IMR-90 (cell line): ENCODE measurements at regions not wholly inside any gene's neighbourhood (a gene's known extent, or its start where the extent isn't known, plus 50 kb on each side); places are given as distances from the start of the nearest gene placed in this dataset.

Source experiments
- ATAC-seq: fragments of 200-7000 bp; cut with Tn5 transposase; 2 replicates; pipeline ENCODE4 v1.9.1; 2020; ENCODE audit warnings: low read depth, mild to moderate bottlenecking, moderate library complexity
- BruUV-seq: library from RNA; stranded (reverse); fragments of 400-500 nt; replicated peaks from 2 replicates; lab custom pipeline; 2021; lab: Mats Ljungman, UMichigan
- CTCF ChIA-PET: fragments of 300-600 bp; formaldehyde crosslinking; extraction: SDS; loops from one replicate; lab custom pipeline; 2021; ENCODE audit warnings: antibody characterized with exemption; lab: Yijun Ruan, JAX
- POLR2A ChIA-PET: fragments of 300-600 bp; sonication (Branson Sonifier 250); formaldehyde crosslinking; loops from one replicate; lab custom pipeline; 2022; ENCODE audit warnings: antibody characterized with exemption; ENCODE audit not compliant: unreplicated experiment; lab: Charles Lee
- DNase-seq: peaks from one replicate; pipeline ENCODE4 v3.0.0; 2013
- H2AFZ ChIP-seq: replicated peaks from 2 replicates; pipeline ENCODE3; 2013; ENCODE audit warnings: low read length, mild to moderate bottlenecking; ENCODE audit not compliant: poor library complexity
- H2AK5ac ChIP-seq: 2 replicates; pipeline ENCODE4 v1.6.1; 2013; ENCODE audit warnings: low read depth, low read length, inconsistent platforms
- H2AK9ac ChIP-seq: replicated peaks from 2 replicates; pipeline ENCODE3; 2013; ENCODE audit warnings: mild to moderate bottlenecking, low read depth, low read length, moderate library complexity; ENCODE audit not compliant: poor library complexity
- H2BK120ac ChIP-seq: 2 replicates; pipeline ENCODE4 v1.6.1; 2013; ENCODE audit warnings: low read depth, low read length, inconsistent platforms
- H2BK15ac ChIP-seq: 3 replicates; pipeline ENCODE4 v1.6.1; 2013; ENCODE audit warnings: low read depth, low read length, inconsistent platforms
- H2BK20ac ChIP-seq: 2 replicates; pipeline ENCODE4 v1.6.1; 2013; ENCODE audit warnings: low read depth, mild to moderate bottlenecking, inconsistent platforms, low read length, moderate library complexity
- H2BK5ac ChIP-seq: 2 replicates; pipeline ENCODE4 v1.6.1; 2013; ENCODE audit warnings: mild to moderate bottlenecking, low read depth, low read length, inconsistent platforms; ENCODE audit not compliant: poor library complexity, severe bottlenecking
- H3K14ac ChIP-seq: replicated peaks from 2 replicates; pipeline ENCODE4 v1.6.1; 2013; ENCODE audit warnings: low read depth, low read length, inconsistent platforms
- H3K18ac ChIP-seq: 2 replicates; pipeline ENCODE4 v1.6.1; 2013; ENCODE audit warnings: low read depth, low read length, control low read depth
- H3K23ac ChIP-seq: 2 replicates; pipeline ENCODE4 v1.6.1; 2013; ENCODE audit warnings: low read depth, low read length, inconsistent platforms
- H3K27ac ChIP-seq: 2 replicates; pipeline ENCODE4 v1.5.1; 2013; ENCODE audit warnings: mild to moderate bottlenecking, control low read depth, low read length; ENCODE audit not compliant: insufficient read depth
- H3K27me3 ChIP-seq: 2 replicates; pipeline ENCODE4 v1.6.1; 2013; ENCODE audit warnings: low read length; ENCODE audit not compliant: control insufficient read depth, insufficient read depth
- H3K36me3 ChIP-seq: 2 replicates; pipeline ENCODE4 v1.6.1; 2013; ENCODE audit warnings: low read length, mixed read lengths; ENCODE audit not compliant: control insufficient read depth, insufficient read depth
- H3K4ac ChIP-seq: 2 replicates; pipeline ENCODE4 v1.6.1; 2013; ENCODE audit warnings: low read depth, low read length, inconsistent platforms
- H3K4me1 ChIP-seq: 2 replicates; pipeline ENCODE4 v1.6.1; 2013; ENCODE audit warnings: low read length, mixed read lengths; ENCODE audit not compliant: control insufficient read depth, insufficient read depth
- H3K4me2 ChIP-seq: 2 replicates; pipeline ENCODE4 v1.6.1; 2013; ENCODE audit warnings: low read depth, mild to moderate bottlenecking, control low read depth, low read length, moderate library complexity
- H3K4me3 ChIP-seq: 2 replicates; pipeline ENCODE4 v1.5.1; 2013; ENCODE audit warnings: low read depth, mild to moderate bottlenecking, control low read depth, low read length, moderate library complexity; ENCODE audit not compliant: insufficient read depth
- H3K56ac ChIP-seq: 2 replicates; pipeline ENCODE4 v1.6.1; 2013; ENCODE audit warnings: low read length, inconsistent platforms; ENCODE audit not compliant: insufficient read depth; ENCODE audit errors: extremely low read depth
- H3K79me1 ChIP-seq, 2 experiments: 2 replicates each; pipeline ENCODE4 v1.6.1; 2013; ENCODE audit warnings: low read length in 2 of 2, inconsistent platforms in 1 of 2, low read depth in 1 of 2
- H3K9ac ChIP-seq: 2 replicates; pipeline ENCODE4 v1.6.1; 2013; ENCODE audit warnings: low read depth, low read length, control low read depth
- H3K9me1 ChIP-seq: 2 replicates; pipeline ENCODE4 v1.6.1; 2013; ENCODE audit warnings: low read length, inconsistent platforms; ENCODE audit not compliant: insufficient read depth
- H3K9me3 ChIP-seq: 2 replicates; pipeline ENCODE4 v1.6.1; 2013; ENCODE audit warnings: low read length; ENCODE audit not compliant: control insufficient read depth, insufficient read depth
- H4K20me1 ChIP-seq: 2 replicates; pipeline ENCODE4 v1.6.1; 2013; ENCODE audit warnings: low read length, inconsistent platforms; ENCODE audit not compliant: insufficient read depth
- H4K5ac ChIP-seq: 2 replicates; pipeline ENCODE4 v1.6.1; 2013; ENCODE audit warnings: mild to moderate bottlenecking, low read depth, low read length, control low read depth
- H4K8ac ChIP-seq, 2 experiments: 2 replicates each; pipeline ENCODE4 v1.6.1; 2013; ENCODE audit warnings: low read depth in 2 of 2, low read length in 2 of 2, control low read depth in 1 of 2, inconsistent platforms in 1 of 2
- H4K91ac ChIP-seq: 2 replicates; pipeline ENCODE4 v1.6.1; 2013; ENCODE audit warnings: low read depth, low read length, inconsistent platforms; ENCODE audit not compliant: insufficient read depth
- BHLHE40 ChIP-seq: fragments of 150-350 bp; IDR thresholded peaks from 2 replicates; pipeline ENCODE4 v1.6.1; 2016; ENCODE audit warnings: mild to moderate bottlenecking, low read depth, low read length
- CEBPB ChIP-seq: IDR thresholded peaks from 2 replicates; pipeline ENCODE4 v1.6.1; 2012; ENCODE audit warnings: low read depth, low read length, improper control_type of control experiment
- FOS ChIP-seq: fragments of 150-350 bp; IDR thresholded peaks from 2 replicates; pipeline ENCODE4 v1.6.1; 2016; ENCODE audit warnings: low read depth, low read length
- MAFK ChIP-seq: IDR thresholded peaks from 2 replicates; pipeline ENCODE4 v1.6.1; 2012; ENCODE audit warnings: low read depth, low read length, improper control_type of control experiment
- MXI1 ChIP-seq: IDR thresholded peaks from 2 replicates; pipeline ENCODE4 v1.6.1; 2012; ENCODE audit warnings: low read depth, mild to moderate bottlenecking, low read length, moderate library complexity, borderline replicate concordance
- RCOR1 ChIP-seq: IDR thresholded peaks from 2 replicates; pipeline ENCODE4 v1.6.1; 2012; ENCODE audit warnings: mild to moderate bottlenecking, low read length, improper control_type of control experiment; ENCODE audit not compliant: insufficient replicate concordance
- SMC3 ChIP-seq: fragments of 150-350 bp; IDR thresholded peaks from 2 replicates; pipeline ENCODE4 v1.6.1; 2016; ENCODE audit warnings: low read depth, mild to moderate bottlenecking, antibody characterized with exemption, low read length, moderate library complexity
- WGBS, 2 experiments: methylation state at CpG; one replicate each; pipeline versions ENCODE4 v1.1.5 to v1.1.7; 2013; ENCODE audit warnings: missing lambda C conversion rate in 2 of 2; ENCODE audit not compliant: insufficient read length in 1 of 2; ENCODE audit errors: extremely low coverage in 2 of 2; 5-methylcytosine and 5-hydroxymethylcytosine counted together
- dilution Hi-C: fragments of 300-500 bp; cut with HindIII; formaldehyde crosslinking; loops from one replicate; pipeline ENCODE4 v1.14.3; 2018; ENCODE audit warnings: low sequenced_read_pairs; ENCODE audit not compliant: unreplicated experiment
- in situ Hi-C: fragments of 300-500 bp; cut with MboI; formaldehyde crosslinking; loops from 3 replicates; pipeline ENCODE4 v1.14.3; 2019; ENCODE audit warnings: low sequenced_read_pairs, inconsistent platforms, mixed read lengths
- intact Hi-C: fragments of 100-400 bp; cut with micrococcal nuclease; formaldehyde crosslinking; loops from 2 replicates; pipeline ENCODE4 v1.10.0; 2022
- TF ChIP-seq, protein P1 (sequence below): fragments of 150-350 bp; IDR thresholded peaks from 2 replicates; pipeline ENCODE4 v1.6.1; 2016; ENCODE audit warnings: low read depth, mild to moderate bottlenecking, low read length, moderate library complexity, borderline replicate concordance
- TF ChIP-seq, protein P2 (sequence below): conservative IDR thresholded peaks from 2 replicates; pipeline ENCODE4 v1.5.1; 2012; ENCODE audit warnings: mild to moderate bottlenecking, low read depth, low read length, improper control_type of control experiment
- TF ChIP-seq, protein P3 (sequence below): fragments of 150-350 bp; IDR thresholded peaks from 2 replicates; pipeline ENCODE4 v1.6.1; 2017; ENCODE audit warnings: mild to moderate bottlenecking, antibody characterized with exemption, low read length, low read depth

DNA sequence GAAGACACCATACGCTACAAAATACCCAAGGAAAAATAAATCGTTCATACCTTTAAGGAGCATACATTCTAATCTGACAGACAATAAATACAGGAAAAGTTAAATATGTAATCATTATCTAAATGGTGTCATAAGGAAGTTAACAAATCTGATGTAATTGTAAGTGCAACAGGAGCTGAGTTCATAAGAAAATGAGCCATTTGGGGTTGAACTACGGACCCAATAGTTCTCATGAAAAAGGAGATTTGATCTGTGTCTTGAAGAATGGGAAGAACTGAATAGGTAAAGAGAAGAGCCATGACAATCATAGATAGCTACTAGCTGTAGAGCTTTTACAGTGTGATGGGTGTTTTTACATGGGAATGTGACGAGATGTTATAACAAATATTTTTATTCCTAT, 175.6 kb downstream of the ANKRD50 start:
- Histone ChIP-seq H3K4me1 (no peaks in the 10 kb centered on the region), H2AK5ac (no peak overlapping the region), H3K4ac (no peak overlapping the region), H3K9me3 (no peaks in the 10 kb centered on the region), H3K4me3 (no peak overlapping the region), H2AFZ (no peak overlapping the region), H3K23ac (no peak overlapping the region), H3K14ac (no peak overlapping the region), H3K9ac (no peak overlapping the region), H3K27ac (no peak overlapping the region), H3K9me1 (no peaks in the 10 kb centered on the region), H2BK20ac (no peak overlapping the region), H3K56ac (no peak overlapping the region), H2AK9ac (no peak overlapping the region), H4K91ac (no peak overlapping the region), H4K5ac (no peak overlapping the region), H4K8ac (no peak overlapping the region), H3K36me3 (no peaks in the 10 kb centered on the region), H2BK120ac (no peak overlapping the region), H3K79me1 (no peaks in the 10 kb centered on the region), H4K20me1 (no peaks in the 10 kb centered on the region), H2BK5ac (no peak overlapping the region), H3K4me2 (no peak overlapping the region), H3K27me3 (no peaks in the 10 kb centered on the region), H3K18ac (no peak overlapping the region), H2BK15ac (no peak overlapping the region)
- in situ Hi-C loops, result no loop called here
- 88% methylated on average over 1 of the region's 4 CpGs; no CpG with 5 or more reads in 1 of the 2 experiments for whole genome bisulfite sequencing, 2 experiments
- ChIA-PET CTCF (interaction anchor here (0.7 kb wide), 1 partner anchor 997 kb away, joined by 3 read pairs; no protein-coding TSS in a partner anchor), POLR2A (interaction anchor here (0.5 kb wide), 2 partner anchors 10 to 147 kb away, joined by 3 to 4 read pairs; no protein-coding TSS in a partner anchor)
- DNase-seq (no peak), ATAC-seq (no peak)
- TF ChIP-seq, protein P1, sequence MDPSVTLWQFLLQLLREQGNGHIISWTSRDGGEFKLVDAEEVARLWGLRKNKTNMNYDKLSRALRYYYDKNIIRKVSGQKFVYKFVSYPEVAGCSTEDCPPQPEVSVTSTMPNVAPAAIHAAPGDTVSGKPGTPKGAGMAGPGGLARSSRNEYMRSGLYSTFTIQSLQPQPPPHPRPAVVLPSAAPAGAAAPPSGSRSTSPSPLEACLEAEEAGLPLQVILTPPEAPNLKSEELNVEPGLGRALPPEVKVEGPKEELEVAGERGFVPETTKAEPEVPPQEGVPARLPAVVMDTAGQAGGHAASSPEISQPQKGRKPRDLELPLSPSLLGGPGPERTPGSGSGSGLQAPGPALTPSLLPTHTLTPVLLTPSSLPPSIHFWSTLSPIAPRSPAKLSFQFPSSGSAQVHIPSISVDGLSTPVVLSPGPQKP, result no peak
- TF ChIP-seq CEBPB (no peak), FOS (no peak), RCOR1 (no peak), MXI1 (no peak), SMC3 (no peak), MAFK (no peak), BHLHE40 (no peak)
- TF ChIP-seq, protein P2, sequence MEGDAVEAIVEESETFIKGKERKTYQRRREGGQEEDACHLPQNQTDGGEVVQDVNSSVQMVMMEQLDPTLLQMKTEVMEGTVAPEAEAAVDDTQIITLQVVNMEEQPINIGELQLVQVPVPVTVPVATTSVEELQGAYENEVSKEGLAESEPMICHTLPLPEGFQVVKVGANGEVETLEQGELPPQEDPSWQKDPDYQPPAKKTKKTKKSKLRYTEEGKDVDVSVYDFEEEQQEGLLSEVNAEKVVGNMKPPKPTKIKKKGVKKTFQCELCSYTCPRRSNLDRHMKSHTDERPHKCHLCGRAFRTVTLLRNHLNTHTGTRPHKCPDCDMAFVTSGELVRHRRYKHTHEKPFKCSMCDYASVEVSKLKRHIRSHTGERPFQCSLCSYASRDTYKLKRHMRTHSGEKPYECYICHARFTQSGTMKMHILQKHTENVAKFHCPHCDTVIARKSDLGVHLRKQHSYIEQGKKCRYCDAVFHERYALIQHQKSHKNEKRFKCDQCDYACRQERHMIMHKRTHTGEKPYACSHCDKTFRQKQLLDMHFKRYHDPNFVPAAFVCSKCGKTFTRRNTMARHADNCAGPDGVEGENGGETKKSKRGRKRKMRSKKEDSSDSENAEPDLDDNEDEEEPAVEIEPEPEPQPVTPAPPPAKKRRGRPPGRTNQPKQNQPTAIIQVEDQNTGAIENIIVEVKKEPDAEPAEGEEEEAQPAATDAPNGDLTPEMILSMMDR, result no peak
- TF ChIP-seq, protein P3, sequence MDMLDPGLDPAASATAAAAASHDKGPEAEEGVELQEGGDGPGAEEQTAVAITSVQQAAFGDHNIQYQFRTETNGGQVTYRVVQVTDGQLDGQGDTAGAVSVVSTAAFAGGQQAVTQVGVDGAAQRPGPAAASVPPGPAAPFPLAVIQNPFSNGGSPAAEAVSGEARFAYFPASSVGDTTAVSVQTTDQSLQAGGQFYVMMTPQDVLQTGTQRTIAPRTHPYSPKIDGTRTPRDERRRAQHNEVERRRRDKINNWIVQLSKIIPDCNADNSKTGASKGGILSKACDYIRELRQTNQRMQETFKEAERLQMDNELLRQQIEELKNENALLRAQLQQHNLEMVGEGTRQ, result no peak
- BruUV-seq, result no TSS peak
- intact Hi-C loops, result no loop called here
- dilution Hi-C loops, result no loop called here
